NCI-H345 (cell line): ENCODE measurements at regions not wholly inside any gene's neighbourhood (a gene's known extent, or its start where the extent isn't known, plus 50 kb on each side); places are given as distances from the start of the nearest gene placed in this dataset.
A peak's percentile ranks its signal among the peaks of the same experiment; 100 is the strongest.
"Not testable (repeated sequence)": the region's sequence is repeated elsewhere in the genome, so short reads cannot be mapped to it uniquely, and the experiment has no call there.

Experiments
- DNase-seq: peaks from one replicate; lab custom pipeline; 2025; lab: John Stamatoyannopoulos, UW

- DNase-seq = not testable (repeated sequence)
Measured at GRCh38 chr20:5453316-5453715, 136.6 kb upstream of the PROKR2 start.

DNA sequence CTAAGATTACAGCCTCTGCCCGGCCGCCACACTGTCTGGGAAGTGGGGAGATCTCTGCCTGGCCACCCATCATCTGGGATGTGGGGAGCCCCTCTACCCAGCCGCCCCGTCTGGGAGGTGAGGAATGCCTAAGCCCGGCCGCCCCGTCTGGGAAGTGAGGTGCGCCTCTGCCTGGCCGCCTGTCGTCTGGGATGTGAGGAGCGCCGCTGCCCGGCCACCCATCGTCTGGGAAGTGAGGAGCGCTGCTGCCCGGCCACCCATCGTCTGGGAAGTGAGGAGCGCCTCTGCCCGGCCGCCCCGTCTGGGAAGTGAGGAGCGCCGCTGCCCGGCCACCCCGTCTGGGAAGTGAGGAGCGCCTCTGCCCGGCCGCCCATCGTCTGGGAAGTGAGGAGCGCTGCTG lies 135.9 kb upstream of the PROKR2 start:
- not testable (repeated sequence) for DNase-seq

DNA sequence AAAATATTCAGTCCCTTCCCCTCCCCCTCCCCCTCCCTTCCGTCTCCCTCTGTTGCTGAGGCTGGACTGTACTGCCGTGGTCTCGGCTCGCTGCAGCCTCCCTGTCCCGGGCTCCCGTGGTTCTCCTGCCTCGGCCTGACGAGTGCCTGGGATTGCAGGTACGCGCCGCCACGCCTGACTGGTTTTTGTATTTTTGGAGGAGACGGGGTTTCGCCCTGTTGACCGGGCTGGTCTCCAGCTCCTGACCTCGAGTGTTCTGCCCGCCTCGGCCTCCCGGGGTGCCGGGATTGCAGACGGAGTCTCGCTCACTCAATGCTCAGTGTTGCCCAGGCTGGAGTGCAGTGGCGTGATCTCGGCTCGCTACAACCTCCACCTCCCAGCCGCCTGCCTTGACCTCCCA lies 135.5 kb upstream of the PROKR2 start:
- not testable (repeated sequence) for DNase-seq

DNA sequence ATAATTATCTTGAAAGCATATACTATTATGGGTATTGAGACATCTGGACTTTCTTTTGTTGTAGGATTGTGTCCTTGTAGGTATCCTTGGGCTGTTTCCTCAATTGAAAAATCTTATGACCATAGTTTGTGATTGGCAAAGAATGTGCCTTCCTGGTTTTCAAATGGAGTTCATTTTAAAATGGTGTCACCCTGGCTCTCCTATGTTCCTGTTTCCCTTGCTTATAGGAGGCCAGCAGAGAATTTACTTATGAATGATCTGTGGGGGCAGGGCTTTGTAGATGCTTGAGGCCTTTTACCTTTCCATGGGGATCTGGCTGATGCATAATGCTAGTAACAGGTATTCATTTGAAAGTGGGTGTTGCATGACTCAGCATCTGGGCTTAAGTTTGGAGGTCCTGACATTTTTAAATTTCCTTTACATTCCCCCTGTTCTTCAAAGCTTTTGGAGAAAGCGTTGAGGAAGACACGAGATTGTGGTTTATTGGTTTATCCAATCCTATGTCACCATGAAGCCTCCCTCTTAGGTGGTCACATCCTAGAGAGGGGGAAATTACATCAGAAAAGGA lies 135.0 kb upstream of the PROKR2 start:
- no peak for DNase-seq

- DNase-seq = peak; percentile 65
Measured at GRCh38 chr20:5448449-5449118, 131.8 kb upstream of the PROKR2 start.

DNA sequence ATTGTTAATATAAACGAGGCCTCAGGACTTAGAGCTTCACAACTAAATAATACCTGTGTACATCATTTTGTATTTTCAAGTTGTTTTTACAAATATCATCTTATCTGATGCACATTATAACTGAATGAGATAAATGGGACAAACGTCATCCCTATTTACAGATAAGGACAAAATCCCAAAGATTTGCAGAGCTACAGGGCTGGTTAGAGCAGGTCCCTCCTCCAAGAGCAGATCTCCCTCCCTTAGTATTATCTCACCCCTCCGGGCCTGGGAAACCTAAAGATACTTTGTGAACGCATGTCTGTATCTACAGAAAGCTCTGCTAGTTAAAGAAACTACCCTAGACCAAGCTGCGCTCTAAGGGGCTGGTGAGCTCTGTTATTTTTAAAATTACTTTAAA lies 130.4 kb upstream of the PROKR2 start:
- no peak for DNase-seq

- DNase-seq = no peak
Measured at GRCh38 chr20:5445611-5446010, 128.9 kb upstream of the PROKR2 start.

- no peak for DNase-seq
Measured at GRCh38 chr20:5442101-5442500, 125.3 kb upstream of the PROKR2 start.

DNA sequence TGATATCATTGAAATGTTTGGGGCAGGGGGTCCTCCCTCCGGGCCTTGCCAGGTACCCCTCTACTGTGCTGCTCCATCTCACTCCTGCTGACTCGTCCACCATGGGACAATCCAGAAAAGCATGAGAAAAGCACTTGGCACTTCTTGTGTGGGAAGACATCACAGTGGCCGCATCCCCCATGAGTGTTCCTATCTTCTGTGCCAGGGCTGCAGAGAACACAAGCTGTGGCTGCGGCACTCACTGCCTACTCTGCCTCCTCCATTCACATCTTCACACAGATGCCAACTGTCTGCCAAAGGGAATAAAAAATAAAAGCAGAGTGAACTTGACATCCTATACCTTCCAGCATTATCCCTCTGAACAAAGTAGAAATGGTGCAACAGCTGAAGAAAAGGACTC lies 117.4 kb upstream of the PROKR2 start:
- DNase-seq = no peak

DNA sequence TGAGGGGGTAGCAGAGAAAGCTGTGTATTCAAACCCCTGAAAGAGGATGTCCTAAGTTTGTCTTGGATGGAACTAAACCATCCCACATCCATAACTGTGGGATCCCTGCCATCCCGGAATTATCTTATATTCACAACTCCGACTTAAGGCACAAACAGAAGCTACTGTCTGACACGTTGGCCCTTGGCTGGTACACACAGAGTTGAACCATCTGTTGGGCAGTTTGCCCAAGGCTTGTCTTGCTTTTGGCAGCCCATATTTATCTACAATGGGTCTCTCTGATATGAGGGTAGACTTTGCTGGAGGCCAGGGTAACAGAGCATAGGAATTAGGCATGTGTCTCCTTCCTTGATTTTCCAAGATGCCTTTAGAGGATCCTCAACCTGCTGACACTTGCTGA lies 116.6 kb upstream of the PROKR2 start:
- no peak for DNase-seq

DNA sequence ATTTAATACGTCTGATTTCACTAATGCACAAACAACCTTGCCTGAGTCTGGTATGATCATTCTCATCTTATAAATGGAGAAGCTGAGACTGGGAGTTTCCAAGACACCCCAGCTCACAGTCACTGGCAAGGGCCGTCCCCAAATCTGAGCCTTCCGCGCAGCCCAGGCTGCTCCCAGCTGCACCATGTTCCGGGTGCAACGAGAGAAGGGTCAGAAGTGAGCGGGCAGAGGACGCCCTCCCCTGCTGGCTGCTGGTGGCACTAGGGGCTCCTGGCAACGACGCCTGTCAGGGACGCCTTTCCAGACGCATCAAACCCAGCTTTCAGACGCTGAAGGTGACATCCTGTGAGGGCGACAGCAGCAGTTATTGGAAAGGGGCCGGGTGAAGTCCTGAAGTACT lies 115.3 kb upstream of the PROKR2 start:
- no peak for DNase-seq

DNA sequence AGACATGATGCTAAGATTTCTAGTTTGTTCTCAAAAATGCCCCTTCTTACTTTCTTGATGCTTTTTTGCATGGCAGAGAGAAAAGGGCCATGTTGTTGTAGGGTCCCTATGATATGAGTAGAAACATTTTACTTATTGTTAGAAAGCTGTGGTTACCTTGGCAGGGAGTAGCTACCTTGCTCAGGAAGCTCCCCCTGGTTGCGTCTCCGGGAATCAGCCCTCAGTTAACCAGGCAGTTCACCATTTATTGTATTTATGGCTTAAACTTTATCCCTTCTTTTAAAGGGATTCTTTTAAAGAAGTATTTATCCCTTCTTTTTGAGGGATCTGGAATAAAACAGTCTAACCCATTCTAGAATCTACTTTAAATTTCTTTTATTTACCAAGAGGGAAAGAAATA lies 113.9 kb upstream of the PROKR2 start:
- DNase-seq = no peak

- DNase-seq = no peak
Measured at GRCh38 chr20:5426026-5426425, 109.3 kb upstream of the PROKR2 start.

DNA sequence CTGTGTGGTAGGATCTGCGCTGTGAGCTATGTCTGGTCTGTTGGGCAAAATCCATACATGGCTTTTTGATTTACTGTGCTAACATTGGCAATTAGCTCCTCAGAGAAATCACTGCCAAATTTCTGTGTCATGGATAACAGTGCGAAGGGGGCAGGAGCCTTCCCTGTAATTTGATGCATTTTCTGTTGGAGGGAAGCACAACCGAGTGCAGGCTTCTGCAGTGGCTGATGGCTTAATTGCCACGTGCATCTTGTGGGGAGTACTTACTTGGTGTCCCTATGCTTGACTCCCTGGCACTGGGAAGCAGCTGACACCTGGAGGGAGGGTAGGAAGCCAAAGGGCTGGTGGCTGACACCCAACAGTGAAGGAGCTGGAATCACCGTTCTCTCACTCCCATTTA lies 99.3 kb upstream of the PROKR2 start:
- no peak for DNase-seq

GRCh38 chr20:5413394-5413793 lies 96.6 kb upstream of the PROKR2 start:
- DNase-seq = no peak

DNA sequence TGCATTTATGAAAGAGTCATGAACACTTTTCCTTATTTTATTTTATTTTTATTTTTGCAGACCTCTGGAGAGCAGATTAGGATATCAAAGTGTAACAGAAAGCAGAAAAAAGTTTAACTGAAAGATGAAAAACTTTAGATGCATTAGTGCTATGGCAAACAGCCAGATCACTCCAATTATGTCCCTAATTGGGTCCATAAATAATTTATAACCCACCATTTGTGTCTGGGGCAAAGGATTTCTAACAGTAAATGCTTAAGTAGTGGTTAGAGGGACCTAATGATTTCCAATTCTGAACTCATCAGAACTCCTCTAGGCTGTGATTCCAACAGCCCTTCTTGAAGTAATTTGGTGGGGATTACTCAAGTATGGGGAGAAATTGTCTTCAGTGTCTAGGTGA lies 93.7 kb upstream of the PROKR2 start:
- DNase-seq = no peak

DNA sequence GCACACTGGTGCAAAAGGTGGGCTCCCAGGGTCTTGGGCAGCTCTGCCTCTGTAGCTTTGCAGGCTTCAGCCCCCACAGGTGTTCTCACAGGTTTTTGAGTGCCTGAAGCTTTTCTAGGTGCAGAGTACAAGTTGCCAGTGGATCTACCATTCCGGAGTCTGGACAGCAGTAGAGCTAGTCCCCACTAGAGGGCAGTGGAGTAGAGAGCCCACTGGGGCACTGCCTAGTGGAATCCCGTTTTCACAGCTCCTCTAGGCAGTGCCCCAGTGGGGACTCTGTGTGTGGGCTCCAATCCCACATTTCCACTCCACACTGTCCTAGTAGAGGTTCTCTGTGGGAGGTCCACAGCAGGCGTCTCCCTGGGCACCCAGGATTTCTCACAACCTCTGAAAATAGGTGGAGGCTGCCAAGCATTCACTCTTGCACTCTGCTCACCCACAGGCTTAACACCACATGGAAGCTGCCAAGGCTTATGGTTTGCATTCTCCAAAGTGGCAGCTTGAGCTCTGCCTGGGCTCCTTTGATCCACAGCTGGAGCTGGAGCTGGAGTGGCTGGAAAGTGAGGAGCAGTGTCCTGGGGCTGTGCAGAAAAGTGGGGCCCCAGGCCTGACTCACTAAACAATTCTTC lies 86.3 kb upstream of the PROKR2 start:
- no peak for DNase-seq

- DNase-seq = no peak
Measured at GRCh38 chr20:5401277-5401875, 84.6 kb upstream of the PROKR2 start.

GRCh38 chr20:5400164-5400762 lies 83.5 kb upstream of the PROKR2 start:
- DNase-seq = no peak

GRCh38 chr20:5397393-5397792 lies 80.6 kb upstream of the PROKR2 start:
- DNase-seq = no peak

GRCh38 chr20:5395932-5396727 lies 79.4 kb upstream of the PROKR2 start:
- DNase-seq = no peak

DNA sequence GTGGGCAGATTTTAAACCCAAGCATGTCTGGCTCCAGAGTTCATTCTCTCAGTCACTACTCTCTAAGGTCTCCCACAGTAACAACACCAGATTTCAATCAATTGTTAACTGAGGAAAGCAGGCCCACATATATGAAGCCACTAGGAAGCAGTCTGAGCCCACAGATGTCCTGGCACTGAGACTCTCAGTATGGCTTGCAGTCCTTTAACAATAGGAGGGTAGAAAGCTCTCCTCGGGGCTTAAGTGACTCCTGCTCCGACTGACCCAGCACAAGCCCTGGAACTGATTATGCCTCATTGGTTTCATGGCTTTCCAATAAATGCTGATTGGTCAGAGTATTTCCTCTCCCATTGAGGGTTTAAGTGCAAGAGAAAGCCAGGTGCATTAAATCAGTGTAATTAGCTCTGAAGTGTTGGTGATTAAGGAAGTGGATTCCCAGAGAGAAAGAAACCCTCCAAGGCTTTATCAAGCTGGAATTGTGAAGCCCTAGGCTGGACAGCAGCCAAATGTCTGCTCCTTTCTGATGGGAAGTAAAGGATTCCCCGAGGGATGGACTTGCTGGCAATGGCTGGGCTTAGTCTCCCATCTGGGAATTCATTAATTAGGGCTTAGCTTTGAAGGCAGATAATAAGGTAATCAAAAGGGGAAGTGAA lies 76.6 kb upstream of the PROKR2 start:
- DNase-seq = peak; percentile 80
